ENCODE measurements at regions not wholly inside any gene's neighbourhood (a gene's known extent, or its start where the extent isn't known, plus 50 kb on each side); places are given as distances from the start of the nearest gene placed in this dataset.

- TF ChIP-seq CHD7 (IDR thresholded peaks at IDR 0.05; ENCODE audit: insufficient replicate concordance, low read length) (no peak), NRF1 (IDR thresholded peaks at IDR 0.05; ENCODE audit: low read depth, low read length) (no peak), RFX5 (IDR thresholded peaks at IDR 0.05; ENCODE audit: borderline replicate concordance, low read depth, low read length) (no peak), TEAD4 (IDR thresholded peaks at IDR 0.05; ENCODE audit: low read depth, low read length) (no peak), SIX5 (IDR thresholded peaks at IDR 0.05; ENCODE audit: low read depth, low read length) (no peak), KDM1A (IDR thresholded peaks at IDR 0.05; ENCODE audit: borderline replicate concordance, low read length) (no peak), CEBPB (IDR thresholded peaks at IDR 0.05; ENCODE audit: low read depth, low read length) (no peak), TCF12 (IDR thresholded peaks at IDR 0.05; ENCODE audit: low read depth, low read length) (no peak), NANOG (IDR thresholded peaks at IDR 0.05; ENCODE audit: insufficient read depth, low read depth, low read length, poor library complexity, severe bottlenecking) (no peak), ATF2 (IDR thresholded peaks at IDR 0.05; ENCODE audit: low read length) (no peak), YY1 (IDR thresholded peaks at IDR 0.05; ENCODE audit: low read depth, low read length) (no peak), SRF (IDR thresholded peaks at IDR 0.05; ENCODE audit: low read depth, low read length) (no peak)
Observed at GRCh38 chr6:98548301-98548700, 286.1 kb upstream of the POU3F2 start (continued).
